H1 (cell line): ENCODE measurements at regions not wholly inside any gene's neighbourhood (a gene's known extent, or its start where the extent isn't known, plus 50 kb on each side); places are given as distances from the start of the nearest gene placed in this dataset.

Experiments
- ASH2L ChIP-seq: fragments of 200-600, 300-600 bp; sonication (generic); IDR thresholded peaks from one replicate; pipeline ENCODE4 v1.7.1; 2017; ENCODE audit warnings: low read length
- EGR1 ChIP-seq: IDR thresholded peaks from 2 replicates; pipeline ENCODE4 v1.6.1; 2011; ENCODE audit warnings: low read depth, low read length, borderline replicate concordance
- GABPA ChIP-seq: IDR thresholded peaks from 2 replicates; pipeline ENCODE4 v1.6.1; 2011; ENCODE audit warnings: mild to moderate bottlenecking, low read length, moderate library complexity, borderline replicate concordance; ENCODE audit not compliant: insufficient read depth
- KDM4A ChIP-seq: IDR thresholded peaks from one replicate; pipeline ENCODE4 v1.7.1; 2012; ENCODE audit warnings: low read depth, mild to moderate bottlenecking, moderate library complexity, low read length, inconsistent platforms; ENCODE audit not compliant: severe bottlenecking
- PHF8 ChIP-seq: fragments of 200-600 bp; sonication (generic); conservative IDR thresholded peaks from 2 replicates; pipeline ENCODE4 v1.7.1; 2012; ENCODE audit warnings: low read depth, mild to moderate bottlenecking, inconsistent platforms, low read length, moderate library complexity
- POLR2AphosphoS5 ChIP-seq: IDR thresholded peaks from 2 replicates; pipeline ENCODE4 v1.6.1; 2011; ENCODE audit warnings: low read depth, low read length
- SP1 ChIP-seq: IDR thresholded peaks from 2 replicates; pipeline ENCODE4 v1.6.1; 2011; ENCODE audit warnings: low read depth, low read length
- TAF7 ChIP-seq: optimal IDR thresholded peaks from 2 replicates; pipeline ENCODE3; 2011; ENCODE audit warnings: low read depth, mild to moderate bottlenecking, inconsistent platforms, low read length, moderate library complexity, borderline replicate concordance
- TF ChIP-seq, protein P1 (sequence below): IDR thresholded peaks from 2 replicates; pipeline ENCODE4 v1.6.1; 2011; ENCODE audit warnings: low read depth, mild to moderate bottlenecking, low read length; ENCODE audit not compliant: insufficient read depth

DNA sequence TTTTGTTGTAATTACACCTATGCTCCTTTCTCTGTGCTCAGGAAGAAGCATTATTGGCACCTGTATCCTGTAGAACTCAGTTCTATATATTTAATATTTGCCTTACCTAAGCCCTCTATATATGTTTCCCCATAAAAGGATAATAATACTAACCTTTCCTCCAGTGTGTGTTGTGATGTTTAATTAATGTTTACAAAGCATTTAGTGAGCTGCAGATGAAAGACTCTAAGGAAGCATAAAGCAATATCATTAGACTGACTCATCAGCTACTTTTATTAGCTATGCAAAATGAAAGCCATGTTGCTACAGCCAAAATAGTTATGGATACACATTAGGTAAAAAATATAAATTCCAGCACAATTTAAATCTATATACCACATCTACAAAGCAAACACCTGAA is 93.6 kb upstream of the PTPN13 start (continued):
- TF ChIP-seq EGR1 = no peak
- TF ChIP-seq, protein P1, sequence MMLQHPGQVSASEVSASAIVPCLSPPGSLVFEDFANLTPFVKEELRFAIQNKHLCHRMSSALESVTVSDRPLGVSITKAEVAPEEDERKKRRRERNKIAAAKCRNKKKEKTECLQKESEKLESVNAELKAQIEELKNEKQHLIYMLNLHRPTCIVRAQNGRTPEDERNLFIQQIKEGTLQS = no peak
- no peak for TF ChIP-seq TAF7
- no peak for TF ChIP-seq GABPA
- no peak for TF ChIP-seq ASH2L
- TF ChIP-seq POLR2AphosphoS5 = no peak
- TF ChIP-seq KDM4A = no peak
- no peak for TF ChIP-seq SP1
- TF ChIP-seq PHF8 = no peak
- TF ChIP-seq, all 59 proteins: peak for 0
